Sigmoid colon (tissue), 6 donors: ENCODE measurements at regions not wholly inside any gene's neighbourhood (a gene's known extent, or its start where the extent isn't known, plus 50 kb on each side); places are given as distances from the start of the nearest gene placed in this dataset.
"Not testable (repeated sequence)": the region's sequence is repeated elsewhere in the genome, so short reads cannot be mapped to it uniquely, and the experiment has no call there.

Experiments
- DNase-seq: peaks from one replicate; pipeline ENCODE4 v3.0.0-alpha.2; 2019
- H3K27ac ChIP-seq, 4 donors: fragments of 200-600 bp; sonication (generic); one replicate each; pipeline ENCODE4 v1.5.1; 2016 to 2019; ENCODE audit warnings: mild to moderate bottlenecking in 1 of 4
- H3K27me3 ChIP-seq, 3 donors: fragments of 200-600 bp; sonication (generic); one replicate each; pipeline ENCODE4 v1.5.1; 2019; ENCODE audit warnings: mild to moderate bottlenecking in 1 of 3
- H3K36me3 ChIP-seq, 4 donors: fragments of 200-600 bp; sonication (generic); one replicate each; pipeline ENCODE4 v1.5.1; 2016 to 2019
- H3K4me1 ChIP-seq, 4 donors: fragments of 200-600 bp; sonication (generic); one replicate each; pipeline ENCODE4 v1.5.1; 2017 to 2019
- H3K4me3 ChIP-seq, 4 donors: fragments of 200-600 bp; sonication (generic); one replicate each; pipeline ENCODE4 v1.5.1; 2017 to 2019; ENCODE audit warnings: mild to moderate bottlenecking in 2 of 4, moderate library complexity in 1 of 4
- H3K9me3 ChIP-seq, 4 donors: fragments of 200-600 bp in 3 of 4; sonication (generic) in 3 of 4; one replicate each; pipeline versions ENCODE4 v1.5.1 to v1.6.1; 2013 to 2019
- EP300 ChIP-seq, 4 donors: sonication (generic); formaldehyde crosslinking; IDR thresholded peaks; one replicate each; pipeline ENCODE4 v1.6.1; 2017; ENCODE audit warnings: antibody characterized with exemption in 4 of 4
- POLR2A ChIP-seq, 2 donors: fragments of 450-650 bp; IDR thresholded peaks; one replicate each; pipeline ENCODE4 v1.6.1; 2016; ENCODE audit warnings: antibody characterized with exemption in 2 of 2, mild to moderate bottlenecking in 2 of 2, moderate library complexity in 2 of 2
- POLR2AphosphoS5 ChIP-seq, 4 donors: sonication (generic); formaldehyde crosslinking; IDR thresholded peaks; one replicate each; pipeline ENCODE4 v1.6.1; 2017; ENCODE audit warnings: antibody characterized with exemption in 4 of 4
- WGBS, 2 donors: extraction: QIAGEN DNeasy Blood & Tissue Kit; methylation state at CpG; one replicate each; pipeline ENCODE4 v1.1.7; 2013; 5-methylcytosine and 5-hydroxymethylcytosine counted together
- intact Hi-C: fragments of 100-400 bp; cut with DNase I; formaldehyde crosslinking; loops from one replicate; pipeline ENCODE4 v1.15.1; 2023
- TF ChIP-seq, protein P1 (sequence below), 4 experiments: fragments of 450-650 bp in 3 of 4; fragments of 200-600 bp in 1 of 4; IDR thresholded peaks; one replicate each; pipeline ENCODE4 v1.5.1; 2016 to 2019; ENCODE audit warnings: antibody characterized with exemption in 4 of 4, mild to moderate bottlenecking in 3 of 4, moderate library complexity in 2 of 4
- donor health status: healthy with polysubstance abuse.
- donor health status: healthy.

DNA sequence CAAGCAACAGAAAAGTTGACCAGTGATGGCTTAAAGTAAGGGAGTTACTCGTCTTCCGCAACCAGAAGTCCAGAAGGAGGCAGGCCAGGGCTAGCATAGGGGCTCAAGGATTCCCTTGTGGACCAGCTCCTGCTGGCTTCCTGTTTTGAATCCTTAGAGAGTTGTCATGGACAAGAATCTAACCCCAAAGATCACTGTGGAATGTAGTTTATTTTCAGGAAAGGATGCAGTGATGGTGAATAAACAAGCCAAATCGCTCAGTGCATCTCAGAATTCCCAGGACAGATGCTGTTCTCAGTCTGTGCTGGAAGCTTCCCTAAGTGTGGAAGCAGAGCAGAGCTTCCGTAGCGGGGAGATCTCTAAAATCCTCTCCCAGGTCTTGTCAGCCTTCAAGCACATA is 311.3 kb downstream of the C12orf75 start:
- WGBS, 2 donors = 87 to 89% methylated on average over 5 of the region's 5 CpGs

DNA sequence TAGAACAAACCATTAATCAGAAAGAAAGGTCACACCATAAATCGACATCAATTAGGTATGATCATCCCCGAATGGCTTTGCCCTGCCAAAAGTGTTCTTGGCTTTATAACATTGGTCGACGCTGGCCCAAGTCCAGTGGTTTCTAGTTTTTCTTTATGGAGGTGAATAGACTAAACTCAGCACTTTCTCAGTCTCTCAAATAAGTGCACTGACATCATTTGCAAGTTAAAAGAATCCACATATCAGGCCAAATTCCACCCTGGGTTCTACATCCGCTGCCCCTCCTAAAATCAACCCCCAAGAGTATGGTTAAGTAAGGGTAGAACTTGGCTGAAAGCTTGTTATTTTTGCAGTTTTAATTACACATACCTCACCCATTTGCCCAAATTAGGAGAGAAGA is 314.3 kb downstream of the C12orf75 start:
- H3K9me3 ChIP-seq = no peaks in the 10 kb centered on the region
- WGBS, 2 donors = 88 to 95% methylated on average over 5 of the region's 5 CpGs
- no peak overlapping the region for H3K27ac ChIP-seq
- no peaks in the 10 kb centered on the region for H3K36me3 ChIP-seq
- no peak overlapping the region for H3K4me3 ChIP-seq
- no peak for DNase-seq
- no peaks in the 10 kb centered on the region for H3K4me1 ChIP-seq
- H3K27me3 ChIP-seq = no peaks in the 10 kb centered on the region
- intact Hi-C loops = no loop called here
- TF ChIP-seq, protein P1, sequence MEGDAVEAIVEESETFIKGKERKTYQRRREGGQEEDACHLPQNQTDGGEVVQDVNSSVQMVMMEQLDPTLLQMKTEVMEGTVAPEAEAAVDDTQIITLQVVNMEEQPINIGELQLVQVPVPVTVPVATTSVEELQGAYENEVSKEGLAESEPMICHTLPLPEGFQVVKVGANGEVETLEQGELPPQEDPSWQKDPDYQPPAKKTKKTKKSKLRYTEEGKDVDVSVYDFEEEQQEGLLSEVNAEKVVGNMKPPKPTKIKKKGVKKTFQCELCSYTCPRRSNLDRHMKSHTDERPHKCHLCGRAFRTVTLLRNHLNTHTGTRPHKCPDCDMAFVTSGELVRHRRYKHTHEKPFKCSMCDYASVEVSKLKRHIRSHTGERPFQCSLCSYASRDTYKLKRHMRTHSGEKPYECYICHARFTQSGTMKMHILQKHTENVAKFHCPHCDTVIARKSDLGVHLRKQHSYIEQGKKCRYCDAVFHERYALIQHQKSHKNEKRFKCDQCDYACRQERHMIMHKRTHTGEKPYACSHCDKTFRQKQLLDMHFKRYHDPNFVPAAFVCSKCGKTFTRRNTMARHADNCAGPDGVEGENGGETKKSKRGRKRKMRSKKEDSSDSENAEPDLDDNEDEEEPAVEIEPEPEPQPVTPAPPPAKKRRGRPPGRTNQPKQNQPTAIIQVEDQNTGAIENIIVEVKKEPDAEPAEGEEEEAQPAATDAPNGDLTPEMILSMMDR (IDR thresholded peaks at IDR 0.05) = no peak
- TF ChIP-seq POLR2AphosphoS5 (IDR thresholded peaks at IDR 0.05) (no peak), EP300 (IDR thresholded peaks at IDR 0.05) (no peak), POLR2A (IDR thresholded peaks at IDR 0.05) (no peak)

More for the DNA sequence above, 311.3 kb downstream of the C12orf75 start:
- Histone ChIP-seq H3K27me3 (no peaks in the 10 kb centered on the region), H3K36me3 (no peaks in the 10 kb centered on the region), H3K9me3 (peaks cover 0 to 3% (median 1%) of the 10 kb centered on the region in 4 donors), H3K4me3 (no peak overlapping the region), H3K27ac (no peak overlapping the region), H3K4me1 (no peaks in the 10 kb centered on the region)
- DNase-seq = no peak
- intact Hi-C loops = no loop called here
- TF ChIP-seq POLR2A (IDR thresholded peaks at IDR 0.05) = no peak
- TF ChIP-seq EP300 (IDR thresholded peaks at IDR 0.05) = no peak

DNA sequence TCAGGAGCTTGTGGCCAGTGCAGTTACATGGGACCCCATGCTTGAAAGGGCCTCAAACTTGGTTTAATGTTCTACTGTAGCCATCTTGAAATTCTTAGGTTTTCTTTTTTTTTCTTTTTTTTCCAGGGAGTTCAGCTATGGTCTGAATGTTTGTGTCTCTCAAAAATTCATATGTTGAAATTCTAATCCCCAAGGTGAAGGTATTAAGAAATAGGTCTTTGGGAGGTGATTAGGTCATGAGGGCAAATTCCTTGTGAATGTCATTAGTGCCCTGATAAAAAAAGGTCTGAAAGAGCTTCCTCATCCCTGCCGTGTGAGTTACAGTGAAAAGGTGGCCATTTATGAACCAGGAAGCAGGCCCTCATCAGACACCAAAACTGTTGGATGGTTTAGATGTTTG is 324.1 kb downstream of the C12orf75 start:
- WGBS, 2 donors = 82 to 86% methylated on average over 1 of the region's 1 CpG
- H3K4me1 ChIP-seq = no peaks in the 10 kb centered on the region
- H3K4me3 ChIP-seq = no peak overlapping the region
- intact Hi-C loops = no loop called here
- H3K36me3 ChIP-seq = no peaks in the 10 kb centered on the region
- no peak for DNase-seq
- no peaks in the 10 kb centered on the region for H3K9me3 ChIP-seq
- no peaks in the 10 kb centered on the region for H3K27me3 ChIP-seq
- H3K27ac ChIP-seq = no peak overlapping the region
- TF ChIP-seq EP300 (IDR thresholded peaks at IDR 0.05) (no peak), POLR2A (IDR thresholded peaks at IDR 0.05) (no peak), POLR2AphosphoS5 (IDR thresholded peaks at IDR 0.05) (no peak)
- TF ChIP-seq, protein P1 (IDR thresholded peaks at IDR 0.05) = no peak

DNA sequence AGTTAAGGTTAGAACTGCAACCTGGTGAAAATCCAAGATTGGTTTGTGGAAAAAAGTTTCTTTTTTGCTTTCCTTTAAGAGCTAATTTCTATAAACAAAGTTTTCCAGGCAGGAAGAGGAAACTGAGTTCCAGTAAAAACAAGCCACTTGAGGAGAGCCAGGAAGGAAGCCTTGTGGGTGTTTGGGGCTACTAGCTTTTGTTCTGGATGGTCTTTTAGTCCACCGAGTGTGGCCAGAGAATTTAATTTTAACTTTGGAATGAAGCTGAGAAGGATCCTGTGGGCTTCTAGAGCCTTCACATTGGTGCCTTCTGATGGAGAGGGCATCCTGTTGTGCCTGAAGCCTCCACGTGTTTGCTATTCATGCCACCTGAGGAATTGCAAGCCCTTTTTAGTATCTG is 327.9 kb downstream of the C12orf75 start:
- DNase-seq = no peak
- Histone ChIP-seq H3K27ac (peak overlapping the region in 1 of 4 donors; percentile 25), H3K4me1 (no peaks in the 10 kb centered on the region), H3K4me3 (no peak overlapping the region), H3K9me3 (no peaks in the 10 kb centered on the region), H3K27me3 (no peaks in the 10 kb centered on the region), H3K36me3 (no peaks in the 10 kb centered on the region)
- TF ChIP-seq, protein P1 (IDR thresholded peaks at IDR 0.05) = no peak
- no peak for TF ChIP-seq POLR2A (IDR thresholded peaks at IDR 0.05)
- intact Hi-C loops = no loop called here
- WGBS, 2 donors = 66 to 85% methylated on average over 2 of the region's 2 CpGs

DNA sequence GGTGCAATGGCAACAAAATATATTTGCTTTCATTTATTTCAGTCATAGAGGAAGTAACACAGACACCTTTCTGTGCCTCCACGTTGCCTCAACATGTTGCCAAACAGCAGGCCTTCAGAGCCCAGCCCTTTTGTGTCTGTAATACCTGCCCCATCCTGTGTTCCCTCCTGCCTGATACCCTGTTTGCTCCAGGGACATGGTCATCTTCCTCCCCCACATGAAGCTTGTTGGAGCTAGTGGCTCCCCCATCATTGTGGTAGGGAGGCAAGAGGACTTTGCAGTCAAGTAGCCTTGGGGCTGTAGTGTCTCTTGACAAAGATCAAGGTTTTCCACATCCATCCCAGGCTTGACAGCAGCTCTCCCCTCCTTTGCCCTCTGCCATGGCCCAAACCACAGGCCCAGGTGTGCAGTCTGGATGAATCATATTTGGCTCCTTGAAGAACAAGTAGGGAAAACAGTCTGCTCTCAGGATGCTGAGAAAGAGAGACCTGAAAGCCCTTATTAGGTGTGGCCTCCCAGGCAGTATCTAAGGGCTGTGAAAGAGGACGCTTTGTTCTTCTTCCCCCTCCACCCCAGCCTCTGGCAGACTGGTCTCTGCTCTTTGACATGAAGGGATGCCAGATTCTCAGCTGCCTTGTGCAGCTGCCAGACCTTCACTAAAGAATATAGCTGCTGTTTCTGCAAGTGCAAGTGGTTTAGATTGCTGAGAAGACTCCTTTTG is 329.0 kb downstream of the C12orf75 start:
- intact Hi-C loops = no loop called here
- H3K36me3 ChIP-seq = no peaks in the 10 kb centered on the region
- WGBS, 2 donors = 33 to 53% methylated on average over 2 of the region's 2 CpGs
- no peaks in the 10 kb centered on the region for H3K9me3 ChIP-seq
- H3K4me1 ChIP-seq = no peaks in the 10 kb centered on the region
- DNase-seq = no peak
- peak overlapping the region in 3 of 4 donors; percentile 0 to 26 (median 20) for H3K27ac ChIP-seq
- no peak overlapping the region for H3K4me3 ChIP-seq
- no peaks in the 10 kb centered on the region for H3K27me3 ChIP-seq
- no peak for TF ChIP-seq POLR2AphosphoS5 (IDR thresholded peaks at IDR 0.05)
- TF ChIP-seq, protein P1 (IDR thresholded peaks at IDR 0.05) = no peak
- TF ChIP-seq POLR2A (IDR thresholded peaks at IDR 0.05) = no peak
- TF ChIP-seq EP300 (IDR thresholded peaks at IDR 0.05) = no peak

DNA sequence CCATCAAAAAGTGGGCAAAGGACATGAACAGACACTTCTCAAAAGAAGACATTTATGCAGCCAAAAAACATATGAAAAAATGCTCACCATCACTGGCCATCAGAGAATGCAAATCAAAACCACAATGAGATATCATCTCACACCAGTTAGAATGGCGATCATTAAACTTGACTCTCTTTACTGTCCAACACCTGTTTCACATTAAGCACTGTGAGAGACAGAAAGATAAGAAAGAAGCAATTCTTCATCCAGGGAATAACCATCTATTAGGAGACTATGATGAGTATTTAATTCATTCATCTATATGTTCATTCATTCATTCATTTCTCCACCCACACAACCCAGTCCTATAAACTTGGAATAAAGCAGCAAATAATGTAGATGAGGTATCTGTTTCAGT is 334.3 kb downstream of the C12orf75 start:
- H3K4me1 ChIP-seq, H3K4me3 ChIP-seq, H3K27me3 ChIP-seq, H3K9me3 ChIP-seq, H3K27ac ChIP-seq, H3K36me3 ChIP-seq, intact Hi-C loops, DNase-seq: not testable (repeated sequence)
- 86 to 95% methylated on average over 1 of the region's 1 CpG for WGBS, 2 donors
